ENCODE measurements at regions not wholly inside any gene's neighbourhood (a gene's known extent, or its start where the extent isn't known, plus 50 kb on each side); places are given as distances from the start of the nearest gene placed in this dataset.
"Not testable (repeated sequence)": the region's sequence is repeated elsewhere in the genome, so short reads cannot be mapped to it uniquely, and the experiment has no call there.

GRCh38 chr5:125659316-125660023 lies 763.7 kb upstream of the GRAMD2B start:
- no peak for DNase-seq

DNA sequence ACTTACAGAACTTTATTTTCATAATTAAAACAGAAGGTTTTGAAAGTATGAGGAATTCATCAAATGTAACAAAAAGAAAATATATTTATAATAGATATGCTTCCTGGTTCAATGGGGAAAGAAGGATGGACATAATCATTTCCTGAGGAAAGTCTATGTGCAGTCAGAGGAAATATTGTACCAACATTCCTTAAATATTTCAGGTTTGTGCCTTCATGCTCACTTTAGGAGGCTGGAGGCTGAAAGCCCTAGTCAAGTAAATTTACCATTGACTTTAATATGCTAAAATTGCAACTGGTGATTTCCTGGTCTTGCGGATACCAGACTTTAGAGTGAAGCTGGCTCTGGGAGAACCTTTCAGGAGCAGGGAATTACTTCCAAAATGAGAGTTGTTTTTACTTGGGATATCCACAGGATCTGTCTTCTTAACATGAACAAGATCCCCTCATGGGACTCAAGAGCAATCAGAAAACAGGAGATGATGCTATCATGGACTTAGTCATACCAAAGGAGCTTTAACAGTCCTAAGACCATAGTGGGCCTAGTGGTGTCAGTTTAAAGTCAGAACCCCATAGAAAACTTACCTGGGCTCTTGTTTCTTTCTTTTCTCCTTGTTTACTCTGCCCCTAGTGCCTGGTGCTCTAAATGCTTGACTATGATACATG lies 762.8 kb upstream of the GRAMD2B start:
- DNase-seq: no peak

DNA sequence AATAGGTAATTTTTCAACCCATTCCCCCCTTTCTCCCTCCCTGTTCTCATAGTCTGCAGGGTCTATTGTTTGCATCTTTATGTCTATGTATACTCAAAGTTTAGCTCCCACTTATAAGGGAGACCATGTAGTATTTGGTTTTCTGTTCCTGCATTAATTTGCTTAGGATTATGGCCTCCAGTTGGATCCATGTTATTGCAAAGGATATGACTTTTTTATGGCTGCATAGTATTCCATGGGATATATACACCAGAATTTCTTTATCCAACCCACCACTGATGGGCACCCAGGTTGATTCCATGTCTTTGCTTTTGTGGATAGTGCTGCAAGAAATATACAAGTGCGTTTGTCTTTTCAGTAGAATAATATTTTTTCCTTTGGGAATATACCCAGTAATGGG lies 761.6 kb upstream of the GRAMD2B start:
- no peak for DNase-seq

DNA sequence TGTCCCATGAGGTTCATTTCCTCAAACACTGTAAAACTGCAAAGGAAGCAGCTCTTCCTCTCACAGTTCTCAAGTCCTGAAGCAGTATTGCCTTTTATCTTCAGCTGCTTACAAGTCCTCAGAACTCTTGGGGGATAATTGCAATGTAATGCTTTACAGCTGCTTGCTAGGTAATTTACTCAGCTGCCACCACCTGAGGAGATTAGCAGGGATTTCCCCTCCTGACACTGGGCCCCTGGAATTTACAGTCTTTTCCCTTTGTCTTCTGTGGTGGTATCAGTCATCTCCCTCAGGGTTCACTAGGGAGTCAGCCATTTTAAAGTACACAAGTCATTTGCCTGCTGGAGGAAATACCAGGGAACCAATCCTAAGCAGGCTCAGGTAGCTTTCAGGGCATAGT lies 754.3 kb upstream of the GRAMD2B start:
- DNase-seq: no peak

- no peak for DNase-seq
These were observed 749.8 kb upstream of the GRAMD2B start for GRCh38 chr5:125673359-125673950.

GRCh38 chr5:125679522-125679921 lies 743.7 kb upstream of the GRAMD2B start:
- DNase-seq: no peak

GRCh38 chr5:125683669-125684068 lies 739.5 kb upstream of the GRAMD2B start:
- no peak for DNase-seq

DNA sequence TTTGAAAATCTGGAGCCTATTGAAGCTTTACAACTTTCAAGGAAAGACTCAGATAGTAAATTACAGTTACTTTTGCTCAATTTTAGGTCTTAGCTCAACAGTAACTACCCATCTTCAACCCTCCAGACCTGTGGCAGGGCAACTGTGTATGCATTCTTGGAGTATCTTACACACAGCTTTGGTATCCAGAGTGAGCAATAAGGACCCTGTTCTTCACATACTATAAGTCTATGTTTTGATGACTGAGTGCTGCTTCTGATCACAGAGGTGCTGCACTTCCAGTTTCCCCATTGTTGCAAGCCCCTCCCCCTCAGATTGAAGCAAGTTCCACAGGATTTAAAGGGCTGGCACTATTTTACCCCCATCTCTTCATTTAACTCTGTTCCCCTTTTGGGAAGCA lies 737.4 kb upstream of the GRAMD2B start:
- DNase-seq: no peak

- not testable (repeated sequence) for DNase-seq
These were observed 731.3 kb upstream of the GRAMD2B start for GRCh38 chr5:125691738-125692530.

DNA sequence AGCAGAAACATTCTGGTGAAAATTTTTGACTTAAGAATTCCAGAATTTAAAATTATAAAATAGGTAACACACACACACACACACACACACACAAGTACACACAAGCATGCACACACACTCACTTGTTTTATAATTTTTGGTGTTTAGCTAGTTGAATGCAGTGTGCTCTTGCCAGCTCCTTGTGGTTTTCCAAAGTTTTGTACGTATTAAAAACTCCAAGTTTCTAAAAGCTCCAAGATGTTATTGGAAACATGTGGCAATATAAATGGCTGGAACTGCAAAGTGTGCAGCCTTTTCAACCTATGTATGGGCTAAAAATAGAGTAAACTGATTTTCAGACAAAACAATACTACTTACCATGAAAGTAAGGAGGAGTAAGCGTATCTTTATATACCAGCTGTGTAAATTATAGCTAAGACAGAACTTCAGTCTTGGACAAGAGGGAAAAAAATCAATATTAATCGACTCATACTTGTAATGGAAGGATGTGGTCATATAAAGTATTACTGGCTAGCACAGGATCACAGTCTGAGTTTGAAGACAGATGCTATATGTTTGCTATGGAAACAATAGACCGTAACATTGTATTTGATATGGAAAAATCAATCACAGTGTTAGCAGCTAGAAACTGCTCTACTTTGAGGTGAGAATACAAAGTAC lies 727.1 kb upstream of the GRAMD2B start:
- DNase-seq: no peak

- no peak for DNase-seq
These were observed 726.4 kb upstream of the GRAMD2B start for GRCh38 chr5:125696762-125697161.

DNA sequence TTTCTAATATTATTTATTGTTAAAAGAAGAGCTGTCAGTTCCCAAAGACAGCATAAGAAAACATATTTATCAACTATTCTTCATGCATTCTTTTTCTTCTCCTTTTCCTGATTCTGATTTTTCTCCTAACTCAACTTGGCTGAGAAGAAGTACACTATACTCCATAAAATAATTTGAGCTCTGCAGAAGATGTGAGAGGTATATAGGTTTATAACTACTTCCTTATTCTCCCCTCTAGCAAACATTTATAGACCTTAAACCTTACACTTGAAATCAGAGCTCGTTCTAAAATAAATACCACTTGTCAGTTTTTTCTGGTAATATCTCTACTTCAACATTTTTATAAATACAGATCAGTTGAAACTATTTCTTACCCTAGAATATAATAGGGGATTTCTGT lies 724.8 kb upstream of the GRAMD2B start:
- no peak for DNase-seq

- DNase-seq: no peak
These were observed 723.3 kb upstream of the GRAMD2B start for GRCh38 chr5:125699860-125700259.

- DNase-seq: no peak
These were observed 722.8 kb upstream of the GRAMD2B start for GRCh38 chr5:125700380-125700861.

DNA sequence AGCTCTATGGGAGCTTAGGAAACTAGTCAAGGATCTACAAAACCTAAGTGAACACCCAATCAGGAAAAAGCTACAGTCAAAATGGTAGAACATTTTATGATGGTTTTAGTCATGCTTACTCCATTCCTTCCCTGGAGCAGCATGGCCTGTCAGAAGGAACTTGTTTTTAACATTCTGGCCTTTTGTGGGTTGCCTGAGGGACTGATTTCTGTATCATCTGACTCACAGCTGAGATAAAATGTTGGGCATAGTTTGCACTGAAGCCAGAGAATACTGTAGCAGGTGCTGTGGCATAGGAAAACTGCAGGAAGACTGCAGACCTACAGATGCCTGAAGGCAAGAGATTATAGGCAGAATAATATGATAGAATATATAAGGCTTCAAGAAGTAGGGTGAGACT lies 719.6 kb upstream of the GRAMD2B start:
- DNase-seq: no peak

DNA sequence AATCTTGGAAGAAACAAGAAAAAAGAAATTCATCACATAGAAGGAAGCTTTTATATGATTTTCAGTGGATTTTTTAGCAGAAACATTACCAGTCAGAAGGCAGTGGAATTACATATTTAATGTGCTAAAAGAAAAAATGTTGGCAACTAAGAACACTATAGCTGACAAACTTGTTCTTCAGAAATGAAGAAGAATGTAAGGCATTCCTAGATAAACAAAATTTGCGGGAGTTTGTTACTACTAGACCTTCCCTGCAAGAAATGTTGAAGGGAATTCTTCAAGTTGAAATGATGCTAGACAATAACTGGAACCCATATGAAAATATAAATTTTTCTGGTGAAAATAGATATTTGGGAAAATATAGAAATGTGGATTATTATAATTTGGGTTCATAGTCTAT lies 718.3 kb upstream of the GRAMD2B start:
- no peak for DNase-seq

DNA sequence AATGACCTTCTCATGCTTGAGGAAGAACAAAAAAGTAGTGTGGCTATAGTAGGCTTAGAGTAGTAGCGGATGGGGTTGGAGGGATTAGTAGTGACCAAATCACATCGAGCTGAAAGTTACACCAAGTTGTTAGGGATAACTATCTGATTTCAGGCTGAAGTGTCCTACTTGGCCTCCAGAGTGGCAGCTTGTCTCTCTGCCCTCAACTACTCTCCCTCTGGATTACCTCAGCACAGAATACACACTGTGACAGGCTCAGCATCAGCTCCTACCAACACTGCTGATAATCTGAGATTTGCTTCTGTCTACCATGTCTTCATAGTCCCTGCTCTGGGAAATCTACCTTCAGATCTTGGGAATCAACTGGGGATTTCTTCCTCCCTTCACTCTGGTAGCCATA lies 714.6 kb upstream of the GRAMD2B start:
- no peak for DNase-seq

- no peak for DNase-seq
These were observed 712.5 kb upstream of the GRAMD2B start for GRCh38 chr5:125710745-125711144.

DNA sequence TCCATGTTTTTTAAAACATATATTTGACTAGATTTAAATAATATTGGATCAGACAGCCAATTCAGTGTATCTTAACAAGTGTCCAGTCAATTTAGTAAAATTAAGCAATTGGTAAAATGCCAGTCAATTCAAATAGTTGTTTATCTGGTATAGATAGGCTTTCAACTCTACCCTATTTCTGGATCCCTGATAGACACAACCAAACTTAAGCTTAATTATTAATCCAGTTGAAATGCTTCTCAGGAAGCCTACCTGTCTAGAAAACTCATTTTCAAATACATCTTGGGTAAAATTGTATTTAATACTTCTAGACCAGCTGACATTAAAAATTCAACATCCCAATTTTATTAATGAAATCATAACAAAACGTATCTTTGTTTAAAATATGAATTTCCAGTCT lies 710.8 kb upstream of the GRAMD2B start:
- no peak for DNase-seq

- DNase-seq: no peak
These were observed 710.0 kb upstream of the GRAMD2B start for GRCh38 chr5:125713109-125713805.

DNA sequence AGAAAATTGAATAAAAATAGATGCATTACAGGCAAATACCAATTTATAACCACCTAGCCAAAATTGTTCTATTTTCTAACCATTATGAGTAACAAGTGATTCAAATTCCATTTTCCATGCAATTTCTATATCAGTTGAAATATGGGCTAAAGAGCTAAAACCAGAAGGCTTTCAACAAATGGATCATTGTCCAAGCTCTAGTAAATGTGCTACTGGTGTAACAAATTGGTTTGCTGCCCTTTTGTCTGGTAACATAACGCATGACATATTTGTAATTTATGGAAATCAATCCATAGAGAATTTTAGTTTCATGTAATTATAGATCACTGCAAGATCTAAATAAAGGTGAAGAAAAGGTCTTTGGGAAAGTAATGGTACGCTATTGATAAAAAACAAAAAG lies 708.0 kb upstream of the GRAMD2B start:
- DNase-seq: no peak

GRCh38 chr5:125717209-125717608 lies 706.0 kb upstream of the GRAMD2B start:
- no peak for DNase-seq
